Panc1 (cell line): ENCODE measurements at regions not wholly inside any gene's neighbourhood (a gene's known extent, or its start where the extent isn't known, plus 50 kb on each side); places are given as distances from the start of the nearest gene placed in this dataset.

ENCODE experiments used
- ATAC-seq: fragments of 200-7000 bp; cut with Tn5 transposase; 2 replicates; pipeline ENCODE4 v1.9.1; 2020; ENCODE audit warnings: mild to moderate bottlenecking, moderate library complexity
- BruUV-seq: library from RNA; stranded (reverse); fragments of 400-500 nt; replicated peaks from 2 replicates; lab custom pipeline; 2021; lab: Mats Ljungman, UMichigan
- CTCF ChIA-PET: fragments of 300-600 bp; sonication (Branson Sonifier 250); formaldehyde crosslinking; loops from one replicate; lab custom pipeline; 2022; ENCODE audit warnings: antibody characterized with exemption; lab: Charles Lee
- POLR2A ChIA-PET: fragments of 300-600 bp; sonication (Branson Sonifier 250); formaldehyde crosslinking; loops from one replicate; lab custom pipeline; 2022; ENCODE audit warnings: antibody characterized with exemption; lab: Charles Lee
- DNase-seq: peaks from one replicate; pipeline ENCODE4 v3.0.0-alpha.2; 2010; ENCODE audit warnings: low read depth, low spot score
- H3K27ac ChIP-seq: 2 replicates; pipeline ENCODE4 v1.5.1; 2011; ENCODE audit warnings: mild to moderate bottlenecking, low read length, inconsistent platforms
- H3K27me3 ChIP-seq: fragments of 200-500 bp; sonication (Bioruptor generic); 2 replicates; pipeline ENCODE4 v1.6.0; 2014; ENCODE audit warnings: low read length, inconsistent platforms; ENCODE audit not compliant: control insufficient read depth, insufficient read depth
- H3K36me3 ChIP-seq: fragments of 200-500 bp; sonication (Bioruptor generic); 2 replicates; pipeline ENCODE4 v1.5.1; 2014; ENCODE audit warnings: inconsistent platforms, mild to moderate bottlenecking, low read length, moderate library complexity; ENCODE audit not compliant: control insufficient read depth, insufficient read depth
- H3K4me1 ChIP-seq: 2 replicates; pipeline ENCODE4 v1.5.1; 2011; ENCODE audit warnings: inconsistent platforms, mild to moderate bottlenecking, low read length, moderate library complexity; ENCODE audit not compliant: control insufficient read depth, insufficient read depth
- H3K4me3 ChIP-seq, 2 experiments: 2 replicates each; pipeline ENCODE4 v1.5.1; 2011 to 2012; ENCODE audit warnings: low read depth in 2 of 2, low read length in 2 of 2, mild to moderate bottlenecking in 2 of 2, inconsistent platforms in 1 of 2, moderate library complexity in 1 of 2
- H3K9me3 ChIP-seq: fragments of 200-500 bp; sonication (Bioruptor generic); 2 replicates; pipeline ENCODE4 v1.5.1; 2014; ENCODE audit warnings: low read depth, mild to moderate bottlenecking, inconsistent platforms, low read length, moderate library complexity; ENCODE audit not compliant: control insufficient read depth, insufficient read depth
- REST ChIP-seq, 2 experiments: IDR thresholded peaks; 2 replicates each; pipeline ENCODE4 v1.6.1; 2011 to 2012; ENCODE audit warnings: low read depth in 2 of 2, control low read depth in 1 of 2, low read length in 1 of 2, mild to moderate bottlenecking in 1 of 2, moderate library complexity in 1 of 2; ENCODE audit not compliant: insufficient read depth in 1 of 2
- SIN3A ChIP-seq: IDR thresholded peaks from 2 replicates; pipeline ENCODE4 v1.6.1; 2012; ENCODE audit warnings: low read depth, mild to moderate bottlenecking, low read length, moderate library complexity, borderline replicate concordance; ENCODE audit not compliant: insufficient read depth
- TCF7L2 ChIP-seq: IDR thresholded peaks from 2 replicates; pipeline ENCODE4 v1.6.1; 2011; ENCODE audit warnings: mild to moderate bottlenecking, low read depth, low read length, inconsistent platforms
- in situ Hi-C: cut with HindIII; loops from 2 replicates; pipeline ENCODE4 v1.10.0; 2016; ENCODE audit warnings: low sequenced_read_pairs, low pct_unique_long_range_greater_than_20kb
- intact Hi-C: fragments of 100-400 bp; cut with micrococcal nuclease; formaldehyde crosslinking; loops from one replicate; pipeline ENCODE4 v1.10.0; 2022; ENCODE audit not compliant: unreplicated experiment
- TF ChIP-seq, protein P1 (sequence below): fragments of 450-650 bp; IDR thresholded peaks from 2 replicates; pipeline ENCODE4 v1.5.1; 2017; ENCODE audit warnings: mild to moderate bottlenecking

DNA sequence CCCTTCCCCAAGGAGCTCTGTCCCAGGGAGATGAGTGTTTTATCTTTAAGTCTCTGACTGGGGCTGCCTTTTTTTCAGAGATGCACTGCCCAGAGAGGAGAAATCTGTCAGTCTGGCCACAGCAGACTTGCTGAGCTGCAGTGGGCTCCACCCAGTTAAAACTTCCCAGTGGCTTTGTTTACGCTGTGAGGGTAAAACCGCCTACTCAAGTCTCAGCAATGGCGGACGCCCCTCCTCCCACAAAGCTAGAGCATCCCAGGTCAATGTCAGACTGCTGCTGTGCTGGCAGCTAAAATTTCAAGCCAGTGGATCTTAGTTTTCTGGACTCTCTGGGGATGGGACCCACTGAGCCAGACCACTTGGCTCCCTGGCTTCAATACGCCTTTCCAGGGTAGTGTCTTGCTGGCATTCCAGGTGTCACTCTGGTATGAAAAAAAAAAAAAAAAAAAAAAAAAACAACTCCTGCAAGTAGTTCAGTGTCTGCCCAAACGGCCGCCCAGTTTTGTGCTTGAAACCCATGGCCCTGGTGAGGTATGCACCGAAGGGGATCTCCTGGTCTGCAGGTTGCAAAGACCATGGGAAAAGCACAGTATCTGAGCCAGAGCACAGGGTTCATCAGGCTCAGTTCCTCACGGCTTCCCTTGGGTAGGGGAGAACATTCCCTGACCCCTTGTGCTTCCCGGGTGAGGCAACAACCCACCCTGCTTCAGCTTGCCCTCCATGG, 1616.1 kb upstream of the ADGRL3 start:
- in situ Hi-C loops (no loop called here), intact Hi-C loops (no loop called here)
- POLR2A ChIA-PET = no interaction called here
- CTCF ChIA-PET = no interaction called here
- Histone ChIP-seq H3K4me3 (no peak overlapping the region), H3K9me3 (no peaks in the 10 kb centered on the region), H3K27ac (no peak overlapping the region), H3K27me3 (no peaks in the 10 kb centered on the region), H3K4me1 (no peaks in the 10 kb centered on the region), H3K36me3 (no peaks in the 10 kb centered on the region)
- ATAC-seq = no peak
- TF ChIP-seq SIN3A (no peak), REST (IDR thresholded peaks at IDR 0.05; ENCODE audit: insufficient read depth in 1 of 2, low read depth in 2 of 2, low read length in 1 of 2) (no peak)
- TF ChIP-seq, protein P1, sequence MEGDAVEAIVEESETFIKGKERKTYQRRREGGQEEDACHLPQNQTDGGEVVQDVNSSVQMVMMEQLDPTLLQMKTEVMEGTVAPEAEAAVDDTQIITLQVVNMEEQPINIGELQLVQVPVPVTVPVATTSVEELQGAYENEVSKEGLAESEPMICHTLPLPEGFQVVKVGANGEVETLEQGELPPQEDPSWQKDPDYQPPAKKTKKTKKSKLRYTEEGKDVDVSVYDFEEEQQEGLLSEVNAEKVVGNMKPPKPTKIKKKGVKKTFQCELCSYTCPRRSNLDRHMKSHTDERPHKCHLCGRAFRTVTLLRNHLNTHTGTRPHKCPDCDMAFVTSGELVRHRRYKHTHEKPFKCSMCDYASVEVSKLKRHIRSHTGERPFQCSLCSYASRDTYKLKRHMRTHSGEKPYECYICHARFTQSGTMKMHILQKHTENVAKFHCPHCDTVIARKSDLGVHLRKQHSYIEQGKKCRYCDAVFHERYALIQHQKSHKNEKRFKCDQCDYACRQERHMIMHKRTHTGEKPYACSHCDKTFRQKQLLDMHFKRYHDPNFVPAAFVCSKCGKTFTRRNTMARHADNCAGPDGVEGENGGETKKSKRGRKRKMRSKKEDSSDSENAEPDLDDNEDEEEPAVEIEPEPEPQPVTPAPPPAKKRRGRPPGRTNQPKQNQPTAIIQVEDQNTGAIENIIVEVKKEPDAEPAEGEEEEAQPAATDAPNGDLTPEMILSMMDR = no peak
- BruUV-seq = no TSS peak
- DNase-seq = no peak

DNA sequence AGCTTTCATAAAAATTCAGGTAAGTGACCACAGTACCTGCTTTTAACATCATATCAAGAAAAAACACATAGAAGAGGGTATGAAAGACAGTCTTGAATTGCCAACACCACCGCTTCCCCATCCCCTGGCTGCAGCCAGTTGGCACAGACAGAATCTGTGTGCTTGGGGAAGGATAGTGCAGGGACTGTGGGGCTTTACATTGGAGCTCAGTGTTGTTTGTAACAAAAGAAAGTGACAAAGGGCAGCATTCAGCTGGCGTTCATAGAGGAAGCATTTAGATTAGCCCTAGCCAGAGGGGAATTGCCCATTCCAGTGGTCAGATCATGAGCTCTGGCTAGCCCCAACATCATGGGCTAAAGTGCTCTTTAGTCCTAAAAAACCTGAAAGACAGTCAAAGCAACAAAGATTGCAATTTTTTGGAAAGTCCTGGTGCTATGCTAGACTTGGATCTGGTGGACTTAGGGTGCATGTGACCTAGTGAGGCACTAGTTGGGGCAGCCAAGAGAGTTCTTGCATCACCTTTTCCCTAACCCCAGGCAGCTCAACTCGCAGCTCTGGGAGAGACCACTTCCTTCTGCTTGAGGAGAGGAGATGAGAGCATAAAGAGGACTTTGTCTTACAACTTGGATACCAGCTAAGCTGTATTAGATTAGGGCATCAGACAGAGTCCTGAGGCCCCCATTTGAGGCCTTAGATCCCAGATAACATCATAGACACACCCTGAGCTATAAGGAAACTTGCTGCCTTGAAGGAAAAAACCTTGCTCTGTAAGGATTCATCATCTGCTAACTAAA, 1602.4 kb upstream of the ADGRL3 start:
- DNase-seq (no peak), ATAC-seq (no peak)
- no peak overlapping the region for H3K27ac ChIP-seq
- H3K4me1 ChIP-seq = no peaks in the 10 kb centered on the region
- H3K9me3 ChIP-seq = no peaks in the 10 kb centered on the region
- BruUV-seq = no TSS peak
- H3K4me3 ChIP-seq = no peak overlapping the region
- in situ Hi-C loops = no loop called here
- CTCF ChIA-PET = no interaction called here
- no peaks in the 10 kb centered on the region for H3K36me3 ChIP-seq
- TF ChIP-seq, protein P1 = no peak
- TF ChIP-seq REST (IDR thresholded peaks at IDR 0.05; ENCODE audit: insufficient read depth in 1 of 2, low read depth in 2 of 2, low read length in 1 of 2) (no peak), TCF7L2 (no peak), SIN3A (no peak)
- no peaks in the 10 kb centered on the region for H3K27me3 ChIP-seq
- intact Hi-C loops = no loop called here
- POLR2A ChIA-PET = no interaction called here
